Amniotic epithelial cell (primary cell): ENCODE measurements at regions not wholly inside any gene's neighbourhood (a gene's known extent, or its start where the extent isn't known, plus 50 kb on each side); places are given as distances from the start of the nearest gene placed in this dataset.

ENCODE experiments used
- DNase-seq: peaks from one replicate; pipeline ENCODE4 v3.0.0-alpha.2; 2010; ENCODE audit warnings: low read depth

DNA sequence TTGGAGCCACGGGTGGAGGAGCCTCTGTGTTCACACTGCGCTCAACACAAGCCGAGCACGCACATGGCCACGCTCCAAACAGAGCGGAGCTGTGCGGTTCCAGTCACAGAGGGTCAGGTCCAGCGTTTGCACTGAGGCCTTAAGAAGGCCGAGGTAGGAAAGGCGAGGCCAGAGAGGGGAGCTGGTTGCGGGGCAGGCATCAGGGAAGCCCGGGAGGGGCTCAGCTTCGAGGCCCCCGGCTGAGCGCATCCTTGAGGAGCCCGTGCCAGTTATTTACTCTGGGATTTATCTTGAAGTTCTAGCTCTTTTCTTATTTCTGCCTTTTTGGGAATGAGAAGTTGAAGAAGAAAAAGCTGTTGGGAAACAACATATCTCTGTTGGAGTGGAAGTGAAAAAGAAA, 140.8 kb downstream of the IRX1 start:
- no peak for DNase-seq

DNA sequence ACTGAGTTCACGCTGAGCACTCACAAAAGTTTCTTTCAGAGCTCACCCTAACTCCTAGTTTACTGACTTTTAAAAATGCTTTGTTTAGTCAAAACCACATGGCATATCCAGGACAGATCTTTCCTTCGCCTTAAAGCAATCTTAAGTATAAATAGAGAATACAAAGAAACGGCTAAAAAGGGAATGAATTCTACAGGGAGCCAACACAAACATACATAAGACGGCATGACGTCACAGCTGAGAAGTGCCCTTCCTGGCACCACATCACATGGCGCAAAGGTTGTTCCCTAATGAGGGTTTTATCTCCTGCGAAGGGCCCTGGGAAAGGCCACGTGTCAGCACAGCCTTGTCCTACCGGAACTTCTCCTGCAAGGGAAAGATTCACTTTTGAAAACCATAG, 141.3 kb downstream of the IRX1 start:
- DNase-seq = no peak

DNA sequence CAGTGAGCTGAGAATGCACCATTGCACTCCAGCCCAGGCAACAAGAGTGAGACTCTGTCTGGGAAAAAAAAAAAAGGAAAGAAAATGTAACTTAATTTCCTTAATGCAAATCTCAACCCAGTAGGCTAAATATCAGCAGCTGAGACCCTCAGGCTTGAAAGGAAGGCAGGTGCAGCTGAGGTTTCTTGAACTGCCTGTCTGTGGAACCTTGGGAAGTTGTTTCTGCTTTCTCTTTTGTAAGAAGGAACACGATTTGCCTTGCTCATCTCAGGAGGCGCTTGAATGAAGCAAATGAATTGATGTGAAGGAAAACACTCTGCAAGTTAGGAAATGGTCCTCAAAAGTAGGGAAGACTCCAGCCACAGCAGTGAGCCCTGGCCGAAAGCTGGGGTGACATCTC, 143.3 kb downstream of the IRX1 start:
- no peak for DNase-seq

DNA sequence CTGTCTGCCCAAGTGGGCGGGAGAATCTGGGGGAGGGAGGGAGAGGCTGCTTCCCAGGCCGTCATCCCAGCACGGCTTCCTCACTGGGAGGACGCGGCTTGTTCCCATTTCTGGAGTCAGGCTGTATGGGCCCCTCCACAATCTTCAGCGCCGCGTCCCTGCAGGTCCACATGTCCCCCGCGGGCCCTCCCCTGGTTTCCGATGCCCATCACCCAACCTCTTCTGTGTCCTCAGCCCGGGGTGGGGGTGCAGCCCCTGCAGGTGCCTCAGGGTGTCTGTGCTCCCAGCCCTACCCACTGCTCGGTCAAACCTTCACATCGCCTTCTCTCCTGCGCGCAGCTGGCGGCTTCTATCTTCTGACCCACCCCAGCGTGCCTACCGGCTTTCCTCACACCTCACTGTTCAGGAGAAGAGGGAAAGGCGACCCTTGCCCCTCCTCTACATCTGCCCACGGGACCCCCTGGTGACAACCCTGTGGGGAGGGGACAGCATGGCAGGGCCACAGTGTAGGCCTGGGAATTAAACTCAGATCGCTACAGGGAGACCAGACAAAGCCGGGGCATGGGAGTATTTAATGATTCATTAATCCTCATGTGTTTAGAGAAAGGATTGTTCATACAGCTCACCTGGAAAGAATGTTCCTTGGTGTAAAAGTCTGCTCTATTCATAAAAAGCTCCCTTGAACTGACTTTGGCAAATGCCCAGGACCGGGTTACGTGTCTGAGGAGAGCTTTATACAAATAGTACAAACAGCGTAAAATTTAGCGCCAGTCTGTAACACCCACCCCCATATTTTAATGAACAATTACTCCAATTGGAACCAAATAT, 145.1 kb downstream of the IRX1 start:
- no peak for DNase-seq

DNA sequence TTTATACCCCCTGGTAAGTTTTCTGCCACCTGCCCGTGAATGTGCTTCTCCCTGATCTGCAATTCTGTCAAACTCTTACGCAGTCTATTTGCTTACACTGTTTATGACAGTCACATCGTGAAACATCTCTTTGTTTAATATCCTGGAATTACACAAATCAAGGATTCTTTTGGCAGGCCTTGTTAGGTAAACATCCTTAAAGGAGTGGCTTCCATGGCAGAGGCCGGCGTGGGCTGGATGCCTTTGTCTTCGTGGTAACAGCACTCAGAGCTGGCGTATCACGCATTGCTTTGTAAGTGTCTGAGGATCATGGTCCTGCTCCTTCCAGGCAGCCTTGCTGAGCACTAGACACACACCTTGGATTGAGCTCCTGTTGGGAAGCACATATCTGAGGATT, 145.7 kb downstream of the IRX1 start:
- no peak for DNase-seq

DNA sequence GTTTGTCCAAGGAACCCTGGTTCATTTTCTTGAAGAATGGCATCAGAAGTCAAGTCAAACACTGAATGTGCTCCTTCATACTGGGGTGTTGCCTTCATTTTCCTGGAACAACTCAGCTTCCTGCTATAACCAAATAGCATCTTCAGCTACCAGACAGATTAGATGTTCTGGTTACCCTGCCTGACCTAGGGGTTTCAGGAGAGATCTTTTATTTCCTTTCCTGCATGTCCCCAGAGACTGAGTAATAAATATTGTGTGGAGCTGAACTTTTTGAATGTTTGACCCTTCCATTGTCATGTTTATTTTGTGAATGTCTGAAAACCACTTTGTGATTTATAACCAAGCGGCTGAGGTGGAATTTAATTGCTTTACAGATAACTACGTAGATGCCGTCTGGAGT, 147.1 kb downstream of the IRX1 start:
- DNase-seq = no peak

DNA sequence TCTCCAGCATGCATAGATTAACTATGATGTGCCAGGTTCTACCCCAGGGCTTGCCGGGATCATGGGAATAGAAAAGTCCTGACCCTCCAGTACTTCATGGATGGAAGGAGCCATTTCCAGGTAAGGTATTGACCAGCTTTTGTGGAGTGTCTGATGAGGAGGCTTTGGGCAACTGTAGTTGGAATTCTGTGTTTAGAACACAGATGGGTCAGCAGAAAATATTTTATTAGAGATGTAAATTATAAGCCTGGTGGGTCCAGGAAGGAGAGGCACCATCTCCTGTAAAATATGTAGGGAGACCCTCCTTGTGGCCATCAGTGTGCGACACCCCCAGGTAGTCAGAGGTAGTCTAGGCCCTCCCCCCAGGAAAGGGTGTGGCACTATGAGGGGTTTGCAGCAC, 156.2 kb downstream of the IRX1 start:
- DNase-seq = no peak

DNA sequence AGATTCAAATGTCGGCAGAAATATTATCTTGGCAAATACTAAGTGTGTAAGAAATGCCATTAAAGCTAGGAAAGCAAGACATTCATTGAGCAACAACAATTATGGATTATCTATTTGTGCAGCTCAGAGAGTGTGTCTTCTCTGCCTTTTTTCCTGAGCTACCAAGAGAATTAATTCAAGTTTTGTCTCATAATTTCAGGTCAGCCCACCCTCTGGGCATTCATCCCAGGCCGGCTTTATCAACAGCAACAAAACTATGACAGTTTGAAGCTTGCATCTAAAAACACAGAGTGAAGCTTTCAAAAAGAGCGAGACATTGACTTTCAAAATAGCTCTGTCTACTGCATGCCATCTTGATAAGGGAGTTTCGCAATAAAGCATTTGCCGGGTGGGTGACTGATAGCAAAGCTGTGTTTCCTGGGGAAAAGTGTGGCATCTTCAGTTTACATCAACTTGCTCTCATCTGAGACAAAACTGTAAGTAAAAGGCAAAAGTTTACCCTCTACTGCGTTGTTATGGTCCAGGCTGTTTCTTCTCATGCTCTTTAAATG, 182.4 kb downstream of the IRX1 start:
- DNase-seq = no peak

DNA sequence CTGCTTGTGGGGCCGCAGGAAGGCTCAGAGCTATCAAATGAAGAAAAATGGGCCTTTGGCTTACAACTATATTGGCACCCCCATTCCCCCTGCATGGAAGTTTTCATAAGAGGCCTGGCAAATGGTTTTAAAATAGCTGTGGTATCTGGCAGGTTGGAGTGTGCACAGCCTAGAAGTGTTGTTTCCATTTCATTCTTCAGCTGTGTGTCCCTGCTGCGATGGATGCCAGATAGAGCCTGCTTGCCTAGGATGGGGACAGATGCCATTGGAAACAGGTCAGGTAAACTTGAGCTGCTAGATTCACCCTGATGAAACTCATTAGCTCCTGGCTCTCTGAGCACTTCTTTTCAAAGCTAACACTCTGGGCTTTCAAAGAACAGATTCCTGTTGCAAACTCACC, 183.3 kb downstream of the IRX1 start:
- DNase-seq = no peak

DNA sequence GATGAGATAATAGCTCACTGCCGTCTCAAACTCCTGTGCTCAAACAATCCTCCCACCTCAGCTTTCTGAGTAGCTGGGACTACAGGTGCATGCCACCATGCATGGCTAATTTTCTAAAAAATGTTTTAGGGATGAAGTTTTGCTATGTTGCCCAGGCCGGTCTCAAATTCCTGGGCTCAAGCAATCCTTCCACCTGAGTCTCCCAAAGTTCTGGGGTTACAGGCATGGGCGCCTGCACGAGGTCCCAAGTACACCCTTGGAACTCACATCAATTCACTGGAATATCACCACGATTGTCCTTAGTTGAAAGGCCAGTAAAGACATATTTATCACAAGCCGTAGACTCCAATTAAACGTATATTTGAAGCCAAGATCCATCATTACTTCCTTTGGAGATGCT, 184.6 kb downstream of the IRX1 start:
- DNase-seq = no peak

DNA sequence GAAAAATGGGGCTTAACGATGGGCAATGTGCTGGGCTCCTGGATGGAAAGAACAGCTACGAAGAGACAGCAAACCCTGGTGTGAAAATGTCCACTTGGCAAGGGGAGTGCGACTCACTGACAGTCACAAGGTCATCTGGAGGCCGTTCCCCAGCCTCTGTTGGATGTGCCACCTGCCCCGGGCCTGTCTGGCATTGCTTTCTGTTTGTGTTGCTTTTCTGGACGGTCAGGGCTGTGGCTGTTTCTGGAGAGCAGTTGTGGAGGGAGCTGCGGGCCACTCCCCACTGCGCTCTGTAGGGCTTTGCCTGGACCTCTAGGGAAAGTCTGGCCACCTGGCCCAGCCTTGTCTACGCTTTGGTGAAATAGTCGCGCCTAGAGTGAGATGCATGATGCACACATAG, 185.3 kb downstream of the IRX1 start:
- no peak for DNase-seq

DNA sequence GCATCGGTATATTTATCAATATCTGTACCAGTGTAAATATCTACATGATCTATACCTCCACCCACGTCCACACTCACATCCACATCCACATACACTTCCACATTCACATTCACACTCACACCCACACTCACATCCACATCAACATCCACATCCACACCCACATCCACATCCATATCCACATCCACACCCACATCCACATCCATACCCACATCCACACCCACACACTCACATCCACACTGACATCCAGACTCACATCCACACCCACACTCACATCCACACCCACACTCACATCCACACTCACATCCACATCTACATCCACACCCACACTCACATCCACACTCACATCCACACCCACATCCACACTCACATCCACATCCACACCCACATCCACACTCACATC, 189.2 kb downstream of the IRX1 start:
- no peak for DNase-seq

DNA sequence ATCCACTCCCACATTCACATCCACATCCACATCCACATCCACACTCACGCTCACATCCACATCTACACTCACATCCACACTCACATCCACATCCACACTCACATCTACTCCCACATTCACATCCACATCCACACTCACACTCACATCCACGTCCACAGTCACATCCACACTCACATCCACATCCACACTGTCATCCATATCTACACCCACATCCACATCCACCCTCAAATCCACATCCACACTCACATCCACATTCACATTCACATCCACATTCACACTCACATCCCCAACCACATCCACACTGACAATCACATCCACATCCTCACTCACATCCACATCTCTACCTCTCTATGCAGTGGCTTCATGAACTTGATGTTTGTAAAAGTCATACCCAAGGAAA, 190.5 kb downstream of the IRX1 start:
- DNase-seq = no peak

DNA sequence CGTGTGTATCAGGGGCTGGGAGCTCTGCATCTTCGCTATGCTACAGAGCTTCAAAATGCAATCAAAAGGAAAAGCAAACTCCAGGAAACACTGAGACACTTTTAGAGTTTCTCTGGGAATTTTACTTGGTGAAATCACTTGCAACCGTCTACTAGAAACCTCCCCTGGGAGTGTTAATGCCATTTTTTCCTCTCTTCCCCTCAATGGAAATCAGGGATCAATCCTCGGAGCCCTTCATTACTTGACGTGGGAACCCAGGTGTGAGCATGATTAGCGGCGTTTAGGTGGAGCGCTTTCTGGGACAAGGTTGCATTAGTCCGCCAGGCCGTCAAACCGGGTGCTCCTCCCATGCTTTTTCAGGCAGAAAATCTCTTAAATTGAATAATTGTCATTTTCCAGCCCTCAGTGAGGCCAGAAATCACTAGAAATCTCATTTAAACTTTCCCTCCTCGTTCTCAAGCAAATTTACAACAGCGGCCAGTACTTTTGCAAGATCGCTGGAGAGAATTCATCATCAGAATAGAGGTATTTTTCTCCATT, 191.3 kb downstream of the IRX1 start:
- DNase-seq = no peak

DNA sequence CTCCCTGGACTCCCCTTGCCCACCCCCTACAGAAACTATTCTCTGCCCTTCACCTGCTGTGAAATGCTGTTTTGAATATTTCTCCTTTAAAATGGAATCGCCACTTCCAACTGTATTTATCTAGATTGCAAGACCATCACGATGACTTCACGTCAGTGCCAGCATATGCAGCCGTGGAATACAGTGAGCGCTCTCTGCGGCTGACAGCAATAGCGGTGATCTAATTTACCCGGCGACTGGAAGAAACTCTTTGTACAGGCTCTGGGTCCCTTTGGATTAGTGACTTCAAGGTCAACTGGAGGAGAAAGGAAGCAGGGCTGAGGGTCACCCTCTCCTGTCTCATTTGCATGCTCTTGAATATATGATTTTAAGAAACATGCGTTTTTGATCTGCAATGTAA, 192.0 kb downstream of the IRX1 start:
- DNase-seq = no peak

DNA sequence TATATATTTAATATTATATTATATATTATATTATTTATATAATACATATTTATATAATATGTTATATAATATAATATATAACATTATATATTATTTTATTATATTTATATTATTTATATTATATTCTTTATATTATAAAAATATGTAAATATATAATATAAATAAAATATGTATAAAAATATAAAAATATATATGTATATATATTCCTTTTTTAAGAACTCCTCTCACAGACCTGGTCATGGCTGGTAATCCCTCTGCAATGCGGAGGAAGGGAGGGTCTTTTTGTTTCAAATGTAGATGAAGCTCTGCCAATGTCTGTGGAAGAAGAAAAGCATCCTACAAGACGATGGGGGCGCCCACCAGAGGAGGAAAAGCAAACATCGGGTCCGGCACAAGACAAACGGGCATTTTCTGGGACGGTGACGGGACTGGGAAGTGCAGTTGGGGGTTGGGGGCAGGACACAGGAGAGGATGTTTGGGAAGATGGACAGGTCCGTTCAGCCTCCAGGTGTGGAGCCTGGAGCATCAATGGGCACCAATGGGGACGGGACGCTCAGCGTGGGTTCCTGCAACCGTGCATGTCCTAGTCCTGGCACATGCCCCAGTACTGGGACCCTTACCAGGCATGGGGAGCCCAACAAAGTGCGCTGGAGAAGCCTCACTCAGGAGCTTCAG, 194.0 kb downstream of the IRX1 start:
- DNase-seq = no peak

DNA sequence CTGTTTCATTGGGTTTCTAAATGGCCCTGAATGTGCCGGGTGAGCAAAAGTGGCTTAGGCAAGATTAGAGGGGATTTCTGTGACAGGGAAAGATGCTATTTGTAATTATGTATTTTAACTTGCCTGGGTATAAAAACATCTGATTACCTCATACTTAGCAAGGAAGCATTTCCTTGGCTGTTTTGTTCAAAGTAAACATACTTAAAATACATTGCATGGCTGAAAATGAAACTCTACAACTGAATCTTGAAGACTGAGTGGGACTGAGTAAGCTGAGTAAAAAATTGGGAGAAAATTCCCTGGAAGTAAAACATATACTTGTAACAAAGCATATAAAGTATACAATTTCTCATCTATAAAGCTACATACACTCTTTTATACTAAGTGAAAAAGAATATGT, 197.5 kb downstream of the IRX1 start:
- no peak for DNase-seq

DNA sequence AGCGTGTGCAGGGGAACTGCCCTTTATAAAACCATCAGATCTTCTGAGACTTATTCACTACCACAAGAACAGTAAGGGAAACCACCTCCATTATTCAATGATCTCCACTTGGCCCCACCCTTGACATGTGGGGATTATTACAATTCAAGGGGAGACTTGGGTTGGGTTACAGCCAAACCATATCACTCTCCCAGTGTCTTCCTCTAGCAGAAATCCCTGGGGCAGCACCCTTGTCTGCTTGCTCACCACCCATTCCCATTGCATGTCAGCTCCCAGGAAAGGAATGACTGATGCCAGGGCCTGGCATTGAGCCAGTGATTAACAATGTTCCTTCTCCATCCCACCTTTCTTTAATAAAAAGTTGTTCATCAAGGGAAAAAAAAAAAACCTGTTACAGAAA, 199.0 kb downstream of the IRX1 start:
- DNase-seq = no peak

DNA sequence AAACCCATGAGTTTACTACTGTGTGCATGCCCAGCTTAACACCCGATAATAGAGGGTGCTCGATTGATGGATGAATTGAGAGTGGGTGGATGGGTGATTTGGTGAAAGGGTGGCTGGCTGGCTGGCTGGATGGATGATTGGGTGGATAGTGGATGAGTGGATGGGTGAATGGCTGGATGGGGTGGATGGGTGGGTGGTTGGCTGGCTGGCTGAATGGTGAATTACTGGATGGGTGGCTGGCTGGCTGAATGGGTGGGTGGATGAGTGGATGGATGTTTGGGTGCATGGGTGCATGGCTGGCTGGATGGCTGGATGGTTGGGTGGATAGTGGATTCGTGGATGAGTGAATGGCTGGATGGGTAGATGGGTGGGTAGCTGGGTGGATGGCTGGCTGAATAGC, 201.1 kb downstream of the IRX1 start:
- DNase-seq = no peak

DNA sequence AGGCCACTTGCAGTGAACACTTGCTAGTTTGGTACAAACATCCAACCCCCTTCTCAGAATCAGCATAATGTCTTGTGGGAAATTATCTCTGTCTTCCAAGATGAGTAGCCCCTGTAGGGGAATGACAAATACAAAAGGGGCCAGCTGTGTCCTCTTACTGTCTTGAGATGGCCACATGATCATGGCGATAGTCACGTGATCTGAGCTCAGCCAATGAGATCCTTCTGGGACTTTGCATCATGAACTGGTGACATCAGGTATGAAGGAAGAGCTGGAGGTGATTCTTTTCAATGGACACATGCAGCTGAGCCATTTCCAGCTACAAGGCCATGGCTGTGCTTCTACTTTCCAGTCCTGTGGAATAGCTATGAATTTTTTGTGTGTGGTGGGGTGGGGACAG, 206.3 kb downstream of the IRX1 start:
- DNase-seq = no peak

DNA sequence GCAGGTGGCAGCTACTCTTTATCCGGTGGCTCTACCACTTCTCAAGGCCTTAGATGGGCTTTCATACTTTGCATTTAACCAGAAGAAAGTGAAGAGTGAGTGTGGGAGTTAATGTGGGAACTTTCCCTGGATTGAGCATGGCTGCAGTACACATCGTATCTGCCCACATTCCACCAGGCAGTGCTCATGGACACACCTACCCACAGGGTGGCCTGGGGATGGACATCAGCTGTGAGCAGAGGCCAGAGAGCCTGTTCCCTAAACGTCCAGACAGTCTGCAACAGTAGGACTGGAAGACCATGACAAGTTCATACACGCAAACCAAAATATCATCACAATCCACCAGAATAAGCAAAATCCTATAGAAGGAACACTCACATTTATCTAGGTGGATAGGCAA, 213.8 kb downstream of the IRX1 start:
- no peak for DNase-seq

DNA sequence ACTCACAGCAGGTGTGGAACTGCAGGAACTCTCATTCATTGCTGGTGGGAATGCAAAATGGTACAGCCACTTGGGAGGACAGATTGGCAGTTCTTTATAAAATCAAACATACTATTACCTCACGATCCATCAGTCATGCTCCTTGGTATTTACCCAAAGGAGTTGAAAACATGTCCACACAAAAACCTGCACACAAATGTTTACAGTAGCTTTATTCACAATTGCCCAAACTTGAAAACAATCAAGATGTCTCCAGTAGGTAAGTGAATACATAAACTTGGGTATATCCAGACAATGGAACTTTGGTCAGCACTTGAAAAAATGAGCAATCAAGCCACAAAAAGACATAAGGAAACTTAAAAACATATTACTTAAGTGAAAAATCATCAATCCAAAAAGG, 215.5 kb downstream of the IRX1 start:
- no peak for DNase-seq

DNA sequence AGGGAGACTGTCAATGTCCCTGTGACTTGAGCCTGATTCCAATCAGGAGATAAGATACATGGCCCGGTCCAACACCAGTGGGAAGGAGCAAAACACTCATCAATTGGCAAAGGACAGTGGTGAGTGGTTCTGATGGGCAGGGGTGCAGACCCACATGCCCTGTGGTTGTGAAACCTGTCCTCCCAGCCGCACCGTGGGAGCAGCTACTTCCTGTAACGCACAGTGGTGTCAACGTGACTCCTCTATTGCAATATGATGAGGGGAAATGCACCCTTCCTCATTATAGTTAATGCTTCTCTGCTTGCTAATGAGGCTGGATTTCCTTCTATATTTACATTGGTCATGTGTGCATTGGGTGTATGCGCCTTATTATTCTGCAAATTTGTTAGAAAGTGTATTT, 223.0 kb downstream of the IRX1 start:
- no peak for DNase-seq
